GM21737 (cell line): ENCODE measurements at regions not wholly inside any gene's neighbourhood (a gene's known extent, or its start where the extent isn't known, plus 50 kb on each side); places are given as distances from the start of the nearest gene placed in this dataset.

Experiments used
- ATAC-seq: cut with Tn5 transposase; IDR thresholded peaks from one replicate; pipeline ENCODE4 v1.9.1; 2021; ENCODE audit warnings: mild to moderate bottlenecking, moderate library complexity; ENCODE audit not compliant: unreplicated experiment

GRCh38 chr5:15215056-15215455 is 284.9 kb upstream of the FBXL7 start:
- ATAC-seq = no peak

- ATAC-seq = no peak
Observed at GRCh38 chr5:15214010-15214409, 286.0 kb upstream of the FBXL7 start.

DNA sequence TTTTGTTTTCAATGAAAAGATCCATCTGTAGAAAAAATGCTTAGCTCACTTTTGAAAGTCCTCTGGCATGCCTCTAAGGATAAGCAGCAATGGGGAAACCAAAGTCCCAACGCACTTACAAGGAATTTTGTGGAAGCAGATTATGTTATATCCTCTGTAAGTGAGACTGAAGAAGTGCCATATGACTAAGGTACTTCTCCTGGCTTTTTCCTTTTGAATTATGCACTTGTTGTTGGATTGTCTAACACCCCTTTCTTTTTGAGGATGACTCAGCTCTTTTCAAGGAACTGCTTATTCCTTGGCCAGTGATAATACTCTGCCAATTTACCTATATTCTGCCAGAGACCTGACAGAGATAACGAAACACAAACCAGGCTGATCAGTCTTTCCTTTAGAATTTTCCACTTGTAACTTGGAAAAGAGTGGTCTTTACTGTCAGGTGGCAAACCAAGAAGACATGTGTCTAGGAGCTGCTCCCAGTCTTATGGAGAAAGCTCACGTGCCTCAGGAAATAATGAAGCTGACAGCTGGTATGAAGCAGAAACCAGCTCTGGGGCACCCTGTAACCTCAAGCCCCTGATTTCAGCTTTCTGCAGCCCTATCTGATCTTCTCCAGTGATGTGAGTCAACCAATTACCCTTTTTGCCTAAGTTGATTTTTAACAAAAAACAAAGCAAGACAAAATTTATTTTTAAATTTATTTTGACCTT is 290.8 kb upstream of the FBXL7 start:
- ATAC-seq = no peak

GRCh38 chr5:15206133-15206532 is 293.8 kb upstream of the FBXL7 start:
- no peak for ATAC-seq

- no peak for ATAC-seq
Observed at GRCh38 chr5:15203376-15203775, 296.6 kb upstream of the FBXL7 start.

DNA sequence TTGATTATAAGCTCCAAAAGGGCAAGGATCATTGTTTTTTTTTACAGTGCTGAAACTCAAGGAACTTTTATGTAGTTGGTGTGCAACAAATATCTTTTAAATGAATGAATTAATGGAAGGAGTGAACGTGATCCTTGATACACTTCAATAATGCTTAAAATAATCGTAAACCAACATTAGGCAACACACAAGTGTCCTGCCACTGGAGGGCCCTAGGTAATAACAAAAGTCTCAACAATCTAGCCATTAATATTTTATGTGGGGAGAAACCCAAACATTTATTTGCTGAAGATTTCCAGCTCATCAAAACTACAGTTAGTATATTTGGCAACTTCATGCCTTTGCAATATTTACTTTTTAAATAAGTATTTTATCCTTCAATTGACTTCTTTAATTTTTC is 309.0 kb upstream of the FBXL7 start:
- ATAC-seq = no peak

DNA sequence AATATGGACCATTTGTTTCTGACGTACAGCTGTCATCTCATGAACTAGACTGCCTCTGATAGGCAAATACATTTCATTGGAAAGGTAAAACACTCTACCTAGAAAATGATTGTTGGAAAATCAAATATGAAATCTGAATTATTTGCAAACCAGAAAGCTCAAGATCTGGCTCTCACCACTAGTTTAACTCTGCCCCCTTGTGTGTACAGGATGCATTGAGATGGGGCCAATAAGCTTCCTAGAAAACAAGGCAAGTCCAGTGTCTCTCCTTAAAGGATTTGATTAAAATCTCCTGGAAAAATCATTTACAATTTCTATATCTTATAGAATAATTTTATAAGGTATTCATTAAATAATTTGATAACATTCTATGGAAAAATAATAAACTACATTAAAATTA is 311.9 kb upstream of the ANKH start:
- ATAC-seq = no peak

- no peak for ATAC-seq
Observed at GRCh38 chr5:15170173-15170572, 298.6 kb upstream of the ANKH start.

DNA sequence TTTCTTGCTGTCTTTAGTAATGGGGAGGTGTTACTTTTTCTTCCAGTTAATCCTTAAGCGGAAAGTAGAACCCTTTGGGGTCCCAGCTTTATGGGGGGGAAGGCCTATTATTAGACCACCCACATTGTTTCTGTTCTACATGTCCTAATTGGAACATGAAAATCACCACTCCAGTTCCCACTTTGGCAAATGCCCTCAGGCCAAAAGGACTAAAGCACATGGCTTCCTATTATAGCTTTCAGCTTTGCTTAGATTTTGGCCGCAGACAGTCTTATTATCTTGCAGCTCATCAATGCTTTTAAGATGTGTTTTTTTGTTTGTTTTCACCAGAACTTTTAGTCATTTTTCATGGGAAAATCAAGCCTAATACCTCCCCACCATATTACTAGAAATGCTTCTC is 296.8 kb upstream of the ANKH start:
- ATAC-seq = no peak

DNA sequence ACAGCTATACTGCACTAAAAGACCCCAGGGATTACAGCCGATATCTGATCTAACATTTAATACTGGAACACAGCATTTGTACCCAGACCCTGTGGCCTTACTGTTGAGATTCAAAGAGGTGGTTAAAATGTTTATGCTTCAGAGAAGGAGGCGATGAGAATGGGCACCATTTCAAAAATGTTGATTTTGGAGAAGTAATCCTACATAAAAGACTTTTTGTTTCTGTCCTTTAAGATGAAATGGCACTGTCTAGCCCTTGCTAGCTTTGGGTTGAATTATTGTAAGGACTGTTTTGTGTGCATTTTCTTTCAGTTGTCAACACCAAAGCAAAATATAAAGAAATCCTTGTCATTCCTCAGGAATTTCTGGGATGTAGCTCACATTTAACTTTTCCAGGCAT is 288.5 kb upstream of the ANKH start:
- ATAC-seq = no peak

- ATAC-seq = no peak
Observed at GRCh38 chr5:15159606-15160005, 288.0 kb upstream of the ANKH start.

- ATAC-seq = no peak
Observed at GRCh38 chr5:15142458-15142857, 270.9 kb upstream of the ANKH start.

- ATAC-seq = no peak
Observed at GRCh38 chr5:15137414-15137813, 265.8 kb upstream of the ANKH start.

DNA sequence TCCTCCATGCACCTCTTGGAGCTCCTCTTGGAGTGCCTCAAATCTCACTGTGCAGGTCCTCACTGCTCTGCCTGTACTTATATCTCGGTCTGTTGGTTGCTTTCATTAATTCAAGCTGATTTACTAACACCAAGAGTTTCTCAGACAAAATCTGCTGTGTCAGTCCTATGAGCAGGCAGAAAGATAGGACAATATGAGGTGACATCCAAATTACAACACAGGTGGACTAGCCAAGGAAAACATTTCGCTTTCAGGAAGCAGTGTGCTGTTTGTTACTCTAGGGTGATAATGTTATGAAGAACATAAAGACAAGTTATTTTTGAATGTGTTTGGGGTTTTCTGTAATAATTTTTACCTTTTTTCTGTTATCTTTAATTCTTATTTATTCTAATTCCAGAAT is 264.1 kb upstream of the ANKH start:
- no peak for ATAC-seq

DNA sequence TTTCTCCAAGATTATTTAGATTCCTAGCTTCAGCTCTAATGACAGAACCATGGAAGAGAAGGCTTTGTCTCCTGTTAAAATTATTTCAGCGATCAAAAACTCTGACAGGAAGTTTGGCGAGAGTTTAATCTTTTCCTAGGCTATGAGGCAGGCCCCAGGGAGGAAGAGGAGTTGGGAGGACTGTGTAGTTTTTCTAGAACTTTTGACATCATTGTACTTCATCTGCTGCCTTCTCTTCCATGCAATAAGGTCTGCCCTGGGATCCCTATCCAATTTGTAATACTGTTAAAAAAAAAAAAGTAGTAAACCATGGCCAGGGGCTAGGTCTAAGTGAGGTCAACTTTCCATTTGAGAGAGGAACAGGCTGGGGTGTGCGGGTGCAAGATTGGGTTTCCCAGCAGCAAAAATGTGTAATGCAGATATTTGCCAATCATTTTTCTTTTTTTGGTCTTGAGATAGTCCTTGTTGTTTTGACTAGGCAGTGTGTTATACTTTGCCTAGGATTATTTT is 261.9 kb upstream of the ANKH start:
- no peak for ATAC-seq

- ATAC-seq = no peak
Observed at GRCh38 chr5:15132816-15133405, 261.3 kb upstream of the ANKH start.

DNA sequence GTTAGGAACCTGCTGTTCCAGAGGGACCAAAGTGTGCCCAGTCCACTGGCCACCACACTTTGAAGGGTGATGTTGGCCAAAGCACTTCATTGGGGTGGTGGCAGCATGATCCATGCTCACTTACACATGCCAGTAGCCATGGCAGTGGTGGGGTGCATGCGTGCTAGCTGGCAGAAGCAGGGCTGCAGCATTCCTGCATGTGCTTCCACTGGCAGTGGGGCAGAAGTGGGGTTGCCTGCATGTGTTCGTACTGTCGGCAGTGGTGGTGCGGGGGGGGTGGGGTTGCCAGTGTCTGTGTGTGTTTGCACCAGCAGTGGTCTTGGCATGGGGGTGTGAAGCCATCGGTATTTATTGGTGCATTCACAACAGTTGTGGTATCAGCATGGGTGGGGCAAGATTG is 260.3 kb upstream of the ANKH start:
- no peak for ATAC-seq

- no peak for ATAC-seq
Observed at GRCh38 chr5:15124871-15125568, 253.4 kb upstream of the ANKH start.

- no peak for ATAC-seq
Observed at GRCh38 chr5:15124461-15124860, 252.9 kb upstream of the ANKH start.

DNA sequence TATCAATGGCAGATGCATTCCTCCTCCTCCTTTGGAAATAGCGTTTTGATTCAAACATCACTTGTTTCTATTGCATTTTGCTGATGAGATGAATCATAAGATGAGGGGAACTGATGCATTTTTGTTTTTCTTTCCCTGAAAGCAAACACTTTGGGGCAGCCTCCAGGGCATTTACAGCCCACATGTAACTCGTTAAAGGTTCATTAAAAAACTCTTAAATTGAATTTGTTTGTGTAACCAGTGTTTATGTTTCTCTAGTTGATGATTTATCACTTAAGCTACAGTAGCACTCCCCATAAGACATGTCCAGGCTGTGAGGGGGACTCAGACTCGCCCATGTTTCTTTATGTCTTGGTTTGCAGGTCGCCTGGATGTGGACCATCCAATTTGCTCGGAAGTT is 246.1 kb upstream of the ANKH start:
- no peak for ATAC-seq

DNA sequence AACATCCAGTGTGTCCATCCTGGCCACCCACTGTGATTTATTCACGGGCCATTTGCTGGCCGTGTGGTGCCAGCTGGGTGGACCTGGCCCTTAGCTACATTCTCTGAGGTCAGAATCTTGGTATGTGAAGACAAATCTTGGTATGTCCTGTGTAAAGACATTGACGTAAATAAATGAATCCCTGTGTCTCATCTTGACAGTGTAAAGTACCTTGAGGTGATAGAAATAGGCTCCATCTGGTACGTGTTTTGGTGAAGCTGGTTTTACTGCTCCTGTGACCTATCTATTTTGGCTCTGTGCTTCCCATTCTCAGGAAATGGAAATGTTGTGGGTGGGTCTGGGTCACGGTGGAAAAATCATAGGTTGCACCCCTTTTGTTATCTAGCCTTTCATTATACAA is 245.4 kb upstream of the ANKH start:
- ATAC-seq = no peak
